ENCODE measurements at regions not wholly inside any gene's neighbourhood (a gene's known extent, or its start where the extent isn't known, plus 50 kb on each side); places are given as distances from the start of the nearest gene placed in this dataset.

- TF ChIP-seq CTCF (IDR thresholded peaks at IDR 0.05 in 8 of 11, conservative IDR thresholded peaks at IDR 0.05 in 3 of 11) (no peak), POLR2A (IDR thresholded peaks at IDR 0.05) (no peak)
Measured at GRCh38 chr6:134427721-134428120, 109.8 kb upstream of the SGK1 start.

Data from spleen (tissue), 7 donors.